Endothelial cell of hepatic sinusoid (primary cell): ENCODE measurements at regions not wholly inside any gene's neighbourhood (a gene's known extent, or its start where the extent isn't known, plus 50 kb on each side); places are given as distances from the start of the nearest gene placed in this dataset.

ENCODE experiments used
- in situ Hi-C: cut with HindIII; loops from 2 replicates; pipeline ENCODE4 v1.10.0; 2017; ENCODE audit warnings: low sequenced_read_pairs

- in situ Hi-C loops = no loop called here
Measured at GRCh38 chr15:62966294-62967078, 76.1 kb upstream of the TPM1 start.

GRCh38 chr15:62968699-62969098, 73.8 kb upstream of the TPM1 start:
- in situ Hi-C loops = no loop called here

GRCh38 chr15:62969442-62970089, 73.0 kb upstream of the TPM1 start:
- in situ Hi-C loops = no loop called here

- in situ Hi-C loops = no loop called here
Measured at GRCh38 chr15:62972814-62973213, 69.7 kb upstream of the TPM1 start.

GRCh38 chr15:62975515-62975914, 67.0 kb upstream of the TPM1 start:
- in situ Hi-C loops = no loop called here

GRCh38 chr15:62976301-62976881, 66.2 kb upstream of the TPM1 start:
- in situ Hi-C loops = no loop called here

- in situ Hi-C loops = no loop called here
Measured at GRCh38 chr15:62977952-62978811, 64.4 kb upstream of the TPM1 start.

- in situ Hi-C loops = no loop called here
Measured at GRCh38 chr15:62979252-62979651, 63.3 kb upstream of the TPM1 start.

- in situ Hi-C loops = no loop called here
Measured at GRCh38 chr15:62981071-62981470, 61.5 kb upstream of the TPM1 start.

- in situ Hi-C loops = no loop called here
Measured at GRCh38 chr15:62983956-62984355, 58.6 kb upstream of the TPM1 start.

- in situ Hi-C loops = no loop called here
Measured at GRCh38 chr15:62985768-62986167, 56.8 kb upstream of the TPM1 start.

- in situ Hi-C loops = no loop called here
Measured at GRCh38 chr15:62986948-62987347, 55.6 kb upstream of the TPM1 start.

GRCh38 chr15:62988701-62989100, 53.8 kb upstream of the TPM1 start:
- in situ Hi-C loops = no loop called here

- in situ Hi-C loops = no loop called here
Measured at GRCh38 chr15:62989366-62990055, 53.0 kb upstream of the TPM1 start.

- in situ Hi-C loops = no loop called here
Measured at GRCh38 chr15:62991698-62992097, 50.8 kb upstream of the TPM1 start.

GRCh38 chr15:62992302-62992701, 50.2 kb upstream of the TPM1 start:
- in situ Hi-C loops = no loop called here
